NB4 (cell line): ENCODE measurements at regions not wholly inside any gene's neighbourhood (a gene's known extent, or its start where the extent isn't known, plus 50 kb on each side); places are given as distances from the start of the nearest gene placed in this dataset.

Source experiments
- DNase-seq: peaks from one replicate; pipeline ENCODE4 v3.0.0; 2010; ENCODE audit warnings: low read depth
- H3K4me3 ChIP-seq: one replicate; pipeline ENCODE4 v1.5.1; 2011; ENCODE audit warnings: mild to moderate bottlenecking, low read depth, low read length, moderate library complexity
- MYC ChIP-seq: IDR thresholded peaks from 2 replicates; pipeline ENCODE4 v1.6.1; 2011; ENCODE audit warnings: low read depth, low read length
- POLR2A ChIP-seq: IDR thresholded peaks from 2 replicates; pipeline ENCODE4 v1.6.1; 2011; ENCODE audit warnings: mild to moderate bottlenecking; ENCODE audit not compliant: insufficient read length; ENCODE audit errors: extremely low read depth
- TF ChIP-seq, protein P1 (sequence below): IDR thresholded peaks from one replicate; pipeline ENCODE4 v1.5.1; 2012; ENCODE audit warnings: low read depth, low read length
- TF ChIP-seq, protein P2 (sequence below): IDR thresholded peaks from 2 replicates; pipeline ENCODE4 v1.6.1; 2011; ENCODE audit warnings: low read depth, low read length

- TF ChIP-seq MYC: no peak
- TF ChIP-seq POLR2A: no peak
- TF ChIP-seq, protein P1, sequence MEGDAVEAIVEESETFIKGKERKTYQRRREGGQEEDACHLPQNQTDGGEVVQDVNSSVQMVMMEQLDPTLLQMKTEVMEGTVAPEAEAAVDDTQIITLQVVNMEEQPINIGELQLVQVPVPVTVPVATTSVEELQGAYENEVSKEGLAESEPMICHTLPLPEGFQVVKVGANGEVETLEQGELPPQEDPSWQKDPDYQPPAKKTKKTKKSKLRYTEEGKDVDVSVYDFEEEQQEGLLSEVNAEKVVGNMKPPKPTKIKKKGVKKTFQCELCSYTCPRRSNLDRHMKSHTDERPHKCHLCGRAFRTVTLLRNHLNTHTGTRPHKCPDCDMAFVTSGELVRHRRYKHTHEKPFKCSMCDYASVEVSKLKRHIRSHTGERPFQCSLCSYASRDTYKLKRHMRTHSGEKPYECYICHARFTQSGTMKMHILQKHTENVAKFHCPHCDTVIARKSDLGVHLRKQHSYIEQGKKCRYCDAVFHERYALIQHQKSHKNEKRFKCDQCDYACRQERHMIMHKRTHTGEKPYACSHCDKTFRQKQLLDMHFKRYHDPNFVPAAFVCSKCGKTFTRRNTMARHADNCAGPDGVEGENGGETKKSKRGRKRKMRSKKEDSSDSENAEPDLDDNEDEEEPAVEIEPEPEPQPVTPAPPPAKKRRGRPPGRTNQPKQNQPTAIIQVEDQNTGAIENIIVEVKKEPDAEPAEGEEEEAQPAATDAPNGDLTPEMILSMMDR: no peak
- TF ChIP-seq, protein P2, sequence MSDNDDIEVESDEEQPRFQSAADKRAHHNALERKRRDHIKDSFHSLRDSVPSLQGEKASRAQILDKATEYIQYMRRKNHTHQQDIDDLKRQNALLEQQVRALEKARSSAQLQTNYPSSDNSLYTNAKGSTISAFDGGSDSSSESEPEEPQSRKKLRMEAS: no peak
- H3K4me3 ChIP-seq: no peak overlapping the region
- no peak for DNase-seq
These were observed 164.4 kb upstream of the EPHA5 start for GRCh38 chr4:65834707-65835106.

GRCh38 chr4:65831828-65832227, 161.5 kb upstream of the EPHA5 start:
- H3K4me3 ChIP-seq: no peak overlapping the region
- TF ChIP-seq, protein P1: no peak
- TF ChIP-seq, protein P2: no peak
- TF ChIP-seq MYC: no peak
- TF ChIP-seq POLR2A: no peak
- DNase-seq: no peak

- DNase-seq: peak; percentile 1
- TF ChIP-seq, protein P2: no peak
- TF ChIP-seq MYC (no peak), POLR2A (no peak)
- TF ChIP-seq, protein P1: no peak
- H3K4me3 ChIP-seq: no peak overlapping the region
These were observed 154.9 kb upstream of the EPHA5 start for GRCh38 chr4:65825116-65825753.

- no peak overlapping the region for H3K4me3 ChIP-seq
- DNase-seq: no peak
- TF ChIP-seq, protein P2: no peak
- TF ChIP-seq MYC (no peak), POLR2A (no peak)
These were observed 148.9 kb upstream of the EPHA5 start for GRCh38 chr4:65819192-65819591.

DNA sequence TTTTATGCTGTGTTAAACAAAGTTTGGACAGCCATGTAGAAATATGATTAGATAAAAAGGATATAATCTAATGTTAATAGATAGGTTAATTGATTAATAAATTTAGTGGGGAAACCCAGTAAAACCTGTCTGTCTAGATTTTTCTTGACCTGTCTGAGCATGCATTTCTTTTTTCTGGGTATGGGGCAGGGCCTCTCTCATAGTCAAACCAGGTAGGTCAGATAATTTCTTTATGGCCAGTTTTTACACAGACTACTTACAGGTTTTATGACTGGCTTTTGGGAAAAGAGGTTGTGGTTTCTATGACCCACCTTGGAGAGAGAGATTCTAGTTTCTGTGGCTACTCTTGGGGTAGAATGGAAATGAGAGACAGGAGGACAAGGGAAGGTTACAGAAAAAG, 135.6 kb upstream of the EPHA5 start:
- TF ChIP-seq MYC (no peak), POLR2A (no peak)
- TF ChIP-seq, protein P2: no peak
- TF ChIP-seq, protein P1: no peak
- no peak for DNase-seq
- H3K4me3 ChIP-seq: no peak overlapping the region

DNA sequence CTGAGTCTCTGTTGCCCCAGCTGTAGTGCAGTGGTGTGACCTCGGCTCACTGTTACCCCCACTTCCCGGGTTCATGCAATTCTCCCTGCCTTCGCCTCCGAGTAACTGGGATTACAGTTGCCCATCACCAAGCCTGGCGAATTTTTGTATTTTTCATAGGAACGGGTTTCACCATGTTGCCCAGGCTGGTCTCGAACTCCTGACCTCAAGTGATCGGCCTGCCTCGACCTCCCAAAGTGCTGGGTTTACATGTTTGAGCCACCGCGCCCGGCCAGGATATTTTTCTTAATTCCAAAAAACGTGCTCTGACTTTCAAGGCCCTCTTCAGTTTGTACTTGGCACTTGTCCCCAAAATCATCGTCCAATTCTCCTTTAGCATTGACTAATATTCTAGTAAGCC, 129.2 kb upstream of the EPHA5 start:
- no peak for DNase-seq
- TF ChIP-seq, protein P1: no peak
- TF ChIP-seq, protein P2: no peak
- TF ChIP-seq MYC (no peak), POLR2A (no peak)
- H3K4me3 ChIP-seq: no peak overlapping the region
